ENCODE measurements at regions not wholly inside any gene's neighbourhood (a gene's known extent, or its start where the extent isn't known, plus 50 kb on each side); places are given as distances from the start of the nearest gene placed in this dataset.

- DNase-seq (no peak), ATAC-seq (no peak)
- Histone ChIP-seq H3K4me1 (ENCODE audit: low read depth) (no peaks in the 10 kb centered on the region), H3K4me3 (no peak overlapping the region), H3K9me3 (no peaks in the 10 kb centered on the region), H3K36me3 (ENCODE audit: low read depth) (no peaks in the 10 kb centered on the region)
- intact Hi-C loops (cut with DNase I, micrococcal nuclease), result no loop called here
- TF ChIP-seq, protein P1, sequence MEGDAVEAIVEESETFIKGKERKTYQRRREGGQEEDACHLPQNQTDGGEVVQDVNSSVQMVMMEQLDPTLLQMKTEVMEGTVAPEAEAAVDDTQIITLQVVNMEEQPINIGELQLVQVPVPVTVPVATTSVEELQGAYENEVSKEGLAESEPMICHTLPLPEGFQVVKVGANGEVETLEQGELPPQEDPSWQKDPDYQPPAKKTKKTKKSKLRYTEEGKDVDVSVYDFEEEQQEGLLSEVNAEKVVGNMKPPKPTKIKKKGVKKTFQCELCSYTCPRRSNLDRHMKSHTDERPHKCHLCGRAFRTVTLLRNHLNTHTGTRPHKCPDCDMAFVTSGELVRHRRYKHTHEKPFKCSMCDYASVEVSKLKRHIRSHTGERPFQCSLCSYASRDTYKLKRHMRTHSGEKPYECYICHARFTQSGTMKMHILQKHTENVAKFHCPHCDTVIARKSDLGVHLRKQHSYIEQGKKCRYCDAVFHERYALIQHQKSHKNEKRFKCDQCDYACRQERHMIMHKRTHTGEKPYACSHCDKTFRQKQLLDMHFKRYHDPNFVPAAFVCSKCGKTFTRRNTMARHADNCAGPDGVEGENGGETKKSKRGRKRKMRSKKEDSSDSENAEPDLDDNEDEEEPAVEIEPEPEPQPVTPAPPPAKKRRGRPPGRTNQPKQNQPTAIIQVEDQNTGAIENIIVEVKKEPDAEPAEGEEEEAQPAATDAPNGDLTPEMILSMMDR (IDR thresholded peaks at IDR 0.05), result no peak
These were observed 166.1 kb upstream of the MTPN start for GRCh38 chr7:136143271-136143670.

DNA sequence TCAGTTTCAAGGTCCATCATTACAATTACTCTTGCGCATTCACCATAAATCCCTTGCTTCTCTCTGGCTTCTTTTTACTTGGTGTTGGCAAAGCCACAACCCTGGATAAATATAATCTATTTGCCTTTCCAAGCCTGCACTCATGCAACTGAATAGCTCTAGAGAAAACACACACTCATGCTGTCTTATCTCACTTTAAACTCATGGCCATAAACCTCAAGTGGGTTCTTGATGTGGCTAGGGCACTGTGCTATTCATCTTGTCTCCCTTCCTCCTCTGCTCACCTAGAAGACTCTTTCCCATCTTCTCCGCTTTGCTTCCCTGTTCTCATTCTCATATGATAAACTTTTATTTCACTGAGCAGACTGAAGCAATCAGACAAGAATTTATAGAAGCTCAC lies 165.4 kb upstream of the MTPN start:
- H3K9me3 ChIP-seq, result no peaks in the 10 kb centered on the region
- H3K36me3 ChIP-seq (ENCODE audit: low read depth), result no peaks in the 10 kb centered on the region
- ATAC-seq (no peak), DNase-seq (no peak)
- H3K4me3 ChIP-seq, result no peak overlapping the region
- intact Hi-C loops (cut with DNase I, micrococcal nuclease), result no loop called here
- TF ChIP-seq, protein P1 (IDR thresholded peaks at IDR 0.05), result no peak
- no peaks in the 10 kb centered on the region for H3K4me1 ChIP-seq (ENCODE audit: low read depth)

DNA sequence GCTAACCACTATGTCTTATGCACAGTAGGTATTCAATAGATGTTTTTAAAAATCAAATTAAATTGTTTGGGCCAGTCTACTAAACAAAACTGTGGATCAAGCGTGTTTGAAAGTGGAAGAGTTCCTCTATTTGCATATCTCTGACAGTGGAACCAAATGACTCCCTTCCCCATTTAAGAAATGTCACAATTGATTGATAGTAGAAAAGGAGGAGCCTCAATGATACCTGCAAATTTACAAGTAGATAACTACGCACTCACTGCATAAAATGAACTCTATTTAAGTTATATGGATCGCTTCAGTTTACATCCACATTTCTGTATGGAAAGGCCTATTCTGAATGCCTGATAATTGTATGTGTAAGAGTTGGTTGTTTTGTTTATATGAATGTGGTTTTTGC lies 163.3 kb upstream of the MTPN start:
- intact Hi-C loops (cut with DNase I, micrococcal nuclease), result no loop called here
- Histone ChIP-seq H3K4me3 (no peak overlapping the region), H3K4me1 (ENCODE audit: low read depth) (no peaks in the 10 kb centered on the region), H3K9me3 (no peaks in the 10 kb centered on the region), H3K36me3 (ENCODE audit: low read depth) (no peaks in the 10 kb centered on the region)
- no peak for DNase-seq
- no peak for ATAC-seq
- TF ChIP-seq, protein P1 (IDR thresholded peaks at IDR 0.05), result no peak

DNA sequence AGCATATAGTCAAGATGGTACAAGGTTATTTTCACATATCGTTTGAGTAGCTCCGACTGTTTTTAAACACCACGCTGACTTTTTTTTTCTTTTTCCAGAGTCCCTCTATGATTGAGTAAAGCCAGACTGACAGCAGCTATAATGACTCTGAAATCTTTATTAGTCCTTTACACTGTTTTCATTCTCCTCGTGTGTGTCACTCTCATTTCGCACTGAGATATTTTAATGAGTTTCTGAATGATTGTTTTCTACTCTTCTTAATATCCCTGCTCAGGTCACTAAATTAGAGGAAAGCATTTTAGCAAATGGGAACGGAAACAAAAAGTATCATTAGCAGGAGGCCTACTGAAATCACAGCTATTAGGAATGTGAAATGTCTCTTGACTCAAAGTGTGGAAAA lies 162.3 kb upstream of the MTPN start:
- no peak overlapping the region for H3K4me3 ChIP-seq

DNA sequence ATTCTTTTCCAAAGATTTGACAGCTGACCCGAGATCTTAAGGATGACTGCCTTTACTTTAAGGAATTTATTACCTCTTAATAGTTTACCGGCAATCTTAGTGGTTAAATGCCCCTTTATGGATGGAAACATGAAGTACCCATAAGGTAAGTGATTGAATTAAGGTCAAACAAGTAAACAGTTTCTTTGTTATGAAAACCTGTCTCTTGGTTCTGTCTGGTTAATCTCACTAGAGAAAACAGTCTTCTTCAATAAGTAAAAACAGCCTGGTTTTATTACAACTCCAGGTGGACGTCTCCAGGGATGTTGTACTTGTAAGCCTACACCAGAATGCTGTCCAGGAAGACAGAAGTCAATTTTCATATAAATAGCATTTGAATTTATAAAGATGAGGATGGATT lies 161.8 kb upstream of the MTPN start:
- no peak for DNase-seq
- H3K4me3 ChIP-seq, result no peak overlapping the region
- H3K9me3 ChIP-seq, result no peaks in the 10 kb centered on the region
- ATAC-seq, result no peak
- intact Hi-C loops (cut with DNase I, micrococcal nuclease), result no loop called here
- no peaks in the 10 kb centered on the region for H3K4me1 ChIP-seq (ENCODE audit: low read depth)
- TF ChIP-seq, protein P1 (IDR thresholded peaks at IDR 0.05), result no peak
- H3K36me3 ChIP-seq (ENCODE audit: low read depth), result no peaks in the 10 kb centered on the region

More for the DNA sequence above, 162.3 kb upstream of the MTPN start:
- Histone ChIP-seq H3K36me3 (ENCODE audit: low read depth) (no peaks in the 10 kb centered on the region), H3K4me1 (ENCODE audit: low read depth) (no peaks in the 10 kb centered on the region), H3K9me3 (no peaks in the 10 kb centered on the region)
- intact Hi-C loops (cut with DNase I, micrococcal nuclease), result no loop called here
- DNase-seq (no peak), ATAC-seq (no peak)
- TF ChIP-seq, protein P1 (IDR thresholded peaks at IDR 0.05), result no peak

DNA sequence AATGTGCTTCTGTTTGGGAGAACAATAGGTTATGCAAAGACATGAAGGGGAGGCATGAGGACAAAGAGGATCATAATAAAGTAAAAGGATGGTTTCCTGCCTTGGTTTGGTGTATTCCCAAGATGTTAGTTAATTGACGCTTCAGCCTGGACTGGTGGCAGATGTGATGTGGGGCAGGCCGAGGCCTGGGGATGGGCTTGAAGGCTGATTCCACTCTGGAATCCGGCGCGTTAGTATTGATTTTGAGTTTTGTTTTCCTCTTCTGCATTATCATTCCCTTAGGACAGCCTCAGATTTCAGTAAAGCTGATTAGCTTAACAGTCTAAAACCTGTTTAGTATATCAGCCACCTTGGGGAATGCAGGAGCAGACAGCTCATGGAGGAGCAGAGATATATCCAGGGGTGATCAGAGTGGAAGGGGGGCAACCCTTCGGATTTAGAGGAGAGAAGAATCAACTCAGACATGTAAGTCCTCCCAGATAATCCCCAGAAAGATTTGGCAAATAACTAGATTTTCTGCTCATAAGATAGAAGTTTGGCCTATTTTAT lies 159.8 kb upstream of the MTPN start:
- intact Hi-C loops (cut with DNase I, micrococcal nuclease), result no loop called here
- no peaks in the 10 kb centered on the region for H3K36me3 ChIP-seq (ENCODE audit: low read depth)
- TF ChIP-seq, protein P1 (IDR thresholded peaks at IDR 0.05), result no peak
- H3K4me3 ChIP-seq, result no peak overlapping the region
- no peaks in the 10 kb centered on the region for H3K9me3 ChIP-seq
- no peak for ATAC-seq
- H3K4me1 ChIP-seq (ENCODE audit: low read depth), result no peaks in the 10 kb centered on the region
- no peak for DNase-seq

Data from mucosa of descending colon (tissue), 3 donors.